Liver (tissue), 8 donors: ENCODE measurements at regions not wholly inside any gene's neighbourhood (a gene's known extent, or its start where the extent isn't known, plus 50 kb on each side); places are given as distances from the start of the nearest gene placed in this dataset.

Source experiments
- DNase-seq: peaks from one replicate; pipeline ENCODE4 v3.0.0-alpha.2; 2017; ENCODE audit warnings: low spot score
- H3K27ac ChIP-seq, 2 donors: one replicate each; pipeline ENCODE4 v1.7.0; 2013; ENCODE audit warnings: inconsistent platforms in 2 of 2, low read length in 2 of 2, control low read depth in 1 of 2, low read depth in 1 of 2, mild to moderate bottlenecking in 1 of 2
- H3K27me3 ChIP-seq, 4 donors: one replicate each; pipeline versions ENCODE4 v1.6.1 to v1.7.0; 2013; ENCODE audit warnings: low read length in 3 of 4, inconsistent platforms in 1 of 4, mild to moderate bottlenecking in 1 of 4, moderate library complexity in 1 of 4; ENCODE audit not compliant: control insufficient read depth in 4 of 4, insufficient read depth in 4 of 4
- H3K36me3 ChIP-seq, 4 donors: one replicate each; pipeline versions ENCODE4 v1.6.1 to v1.7.0; 2013; ENCODE audit warnings: low read length in 3 of 4, mild to moderate bottlenecking in 3 of 4, low read depth in 1 of 4, moderate library complexity in 1 of 4; ENCODE audit not compliant: control insufficient read depth in 4 of 4, insufficient read depth in 3 of 4
- H3K4me1 ChIP-seq, 4 donors: one replicate each; pipeline versions ENCODE4 v1.6.1 to v1.7.0; 2013; ENCODE audit warnings: low read length in 3 of 4, mild to moderate bottlenecking in 3 of 4, moderate library complexity in 1 of 4; ENCODE audit not compliant: control insufficient read depth in 4 of 4, insufficient read depth in 4 of 4
- H3K4me3 ChIP-seq, 3 donors: one replicate each; pipeline versions ENCODE4 v1.6.1 to v1.7.0; 2013; ENCODE audit warnings: low read length in 3 of 3, control low read depth in 1 of 3, low read depth in 1 of 3, mild to moderate bottlenecking in 1 of 3
- H3K9ac ChIP-seq, 2 donors: one replicate each; pipeline ENCODE4 v1.7.0; 2013; ENCODE audit warnings: low read length in 2 of 2, mild to moderate bottlenecking in 2 of 2, moderate library complexity in 2 of 2, control low read depth in 1 of 2, low read depth in 1 of 2
- H3K9me3 ChIP-seq, 4 donors: one replicate each; pipeline versions ENCODE4 v1.6.1 to v1.7.0; 2013; ENCODE audit warnings: low read length in 3 of 4; ENCODE audit not compliant: control insufficient read depth in 4 of 4
- ATF3 ChIP-seq: IDR thresholded peaks from 2 replicates; pipeline ENCODE4 v1.6.1; 2016; ENCODE audit warnings: antibody characterized with exemption
- CTCF ChIP-seq: fragments of 150-350 bp; IDR thresholded peaks from 2 replicates; pipeline ENCODE4 v1.5.1; 2017; ENCODE audit warnings: improper control_type of control experiment, low read depth, low read length; ENCODE audit not compliant: missing input control
- EGR1 ChIP-seq, 2 donors: IDR thresholded peaks; 2 replicates each; pipeline ENCODE4 v1.6.1; 2016 to 2018; ENCODE audit warnings: antibody characterized with exemption in 2 of 2, low read depth in 2 of 2
- FOXA2 ChIP-seq: IDR thresholded peaks from 2 replicates; pipeline ENCODE4 v1.6.1; 2016; ENCODE audit warnings: antibody characterized with exemption
- GABPA ChIP-seq, 2 donors: IDR thresholded peaks in 1 of 2; conservative IDR thresholded peaks in 1 of 2; 2 replicates each; pipeline ENCODE4 v1.6.1; 2016; ENCODE audit warnings: antibody characterized with exemption in 2 of 2, mild to moderate bottlenecking in 1 of 2, moderate library complexity in 1 of 2
- HNF4A ChIP-seq, 2 donors: conservative IDR thresholded peaks; 2 replicates each; pipeline ENCODE4 v1.6.1; 2016; ENCODE audit warnings: antibody characterized with exemption in 2 of 2, mild to moderate bottlenecking in 2 of 2
- HNF4G ChIP-seq: IDR thresholded peaks from 2 replicates; pipeline ENCODE4 v1.6.1; 2016; ENCODE audit warnings: antibody characterized with exemption
- JUND ChIP-seq, 2 donors: IDR thresholded peaks; 2 replicates each; pipeline ENCODE4 v1.6.1; 2016; ENCODE audit warnings: antibody characterized with exemption in 2 of 2
- NR2F2 ChIP-seq: IDR thresholded peaks from 2 replicates; pipeline ENCODE4 v1.6.1; 2016; ENCODE audit warnings: antibody characterized with exemption
- RXRA ChIP-seq, 2 donors: IDR thresholded peaks; 2 replicates each; pipeline ENCODE4 v1.6.1; 2017 to 2018; ENCODE audit warnings: antibody characterized with exemption in 2 of 2, mild to moderate bottlenecking in 1 of 2
- SP1 ChIP-seq: IDR thresholded peaks from 2 replicates; pipeline ENCODE4 v1.6.1; 2018; ENCODE audit warnings: antibody characterized with exemption, mild to moderate bottlenecking
- TAF1 ChIP-seq: conservative IDR thresholded peaks from 2 replicates; pipeline ENCODE4 v1.6.1; 2016; ENCODE audit warnings: antibody characterized with exemption, mild to moderate bottlenecking
- YY1 ChIP-seq: IDR thresholded peaks from 2 replicates; pipeline ENCODE4 v1.6.1; 2016; ENCODE audit warnings: antibody characterized with exemption, mild to moderate bottlenecking
- ZBTB33 ChIP-seq: IDR thresholded peaks from 2 replicates; pipeline ENCODE4 v1.6.1; 2016; ENCODE audit warnings: antibody characterized with exemption
- WGBS: extraction: QIAGEN DNeasy Blood & Tissue Kit; methylation state at CpG from one replicate; pipeline ENCODE4 v1.1.7; 2013; 5-methylcytosine and 5-hydroxymethylcytosine counted together
- TF ChIP-seq, protein P1 (sequence below): IDR thresholded peaks from 2 replicates; pipeline ENCODE4 v1.6.1; 2016; ENCODE audit warnings: antibody characterized with exemption, mild to moderate bottlenecking
- TF ChIP-seq, protein P2 (sequence below): IDR thresholded peaks from 2 replicates; pipeline ENCODE4 v1.6.1; 2016; ENCODE audit warnings: antibody characterized with exemption
- donor health status: healthy.
- donor health status: healthy.
- donor health status: healthy.
- donor health status: healthy.
- donor health status: healthy.

- H3K9me3 ChIP-seq, result no peaks in the 10 kb centered on the region
- no peak overlapping the region for H3K9ac ChIP-seq
- H3K27me3 ChIP-seq, result no peaks in the 10 kb centered on the region
- DNase-seq, result no peak
- H3K36me3 ChIP-seq, result no peaks in the 10 kb centered on the region
- no peak overlapping the region for H3K27ac ChIP-seq
- 74% methylated on average over 4 of the region's 4 CpGs for WGBS
- TF ChIP-seq ZBTB33 (no peak), TAF1 (no peak), EGR1 (IDR thresholded peaks at IDR 0.05; ENCODE audit: low read depth in 2 of 2) (no peak), FOXA2 (no peak), GABPA (IDR thresholded peaks at IDR 0.05 in 1 of 2, conservative IDR thresholded peaks at IDR 0.05 in 1 of 2) (no peak), HNF4A (conservative IDR thresholded peaks at IDR 0.05) (no peak), HNF4G (no peak), NR2F2 (no peak), SP1 (no peak), YY1 (no peak), CTCF (no peak)
- TF ChIP-seq, protein P1, sequence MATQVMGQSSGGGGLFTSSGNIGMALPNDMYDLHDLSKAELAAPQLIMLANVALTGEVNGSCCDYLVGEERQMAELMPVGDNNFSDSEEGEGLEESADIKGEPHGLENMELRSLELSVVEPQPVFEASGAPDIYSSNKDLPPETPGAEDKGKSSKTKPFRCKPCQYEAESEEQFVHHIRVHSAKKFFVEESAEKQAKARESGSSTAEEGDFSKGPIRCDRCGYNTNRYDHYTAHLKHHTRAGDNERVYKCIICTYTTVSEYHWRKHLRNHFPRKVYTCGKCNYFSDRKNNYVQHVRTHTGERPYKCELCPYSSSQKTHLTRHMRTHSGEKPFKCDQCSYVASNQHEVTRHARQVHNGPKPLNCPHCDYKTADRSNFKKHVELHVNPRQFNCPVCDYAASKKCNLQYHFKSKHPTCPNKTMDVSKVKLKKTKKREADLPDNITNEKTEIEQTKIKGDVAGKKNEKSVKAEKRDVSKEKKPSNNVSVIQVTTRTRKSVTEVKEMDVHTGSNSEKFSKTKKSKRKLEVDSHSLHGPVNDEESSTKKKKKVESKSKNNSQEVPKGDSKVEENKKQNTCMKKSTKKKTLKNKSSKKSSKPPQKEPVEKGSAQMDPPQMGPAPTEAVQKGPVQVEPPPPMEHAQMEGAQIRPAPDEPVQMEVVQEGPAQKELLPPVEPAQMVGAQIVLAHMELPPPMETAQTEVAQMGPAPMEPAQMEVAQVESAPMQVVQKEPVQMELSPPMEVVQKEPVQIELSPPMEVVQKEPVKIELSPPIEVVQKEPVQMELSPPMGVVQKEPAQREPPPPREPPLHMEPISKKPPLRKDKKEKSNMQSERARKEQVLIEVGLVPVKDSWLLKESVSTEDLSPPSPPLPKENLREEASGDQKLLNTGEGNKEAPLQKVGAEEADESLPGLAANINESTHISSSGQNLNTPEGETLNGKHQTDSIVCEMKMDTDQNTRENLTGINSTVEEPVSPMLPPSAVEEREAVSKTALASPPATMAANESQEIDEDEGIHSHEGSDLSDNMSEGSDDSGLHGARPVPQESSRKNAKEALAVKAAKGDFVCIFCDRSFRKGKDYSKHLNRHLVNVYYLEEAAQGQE, result no peak
- no peak overlapping the region for H3K4me3 ChIP-seq
- no peaks in the 10 kb centered on the region for H3K4me1 ChIP-seq
These were observed 115.8 kb upstream of the CRHR1 start for GRCh38 chr17:45668316-45668715.

- Histone ChIP-seq H3K9ac (no peak overlapping the region), H3K36me3 (no peaks in the 10 kb centered on the region), H3K4me3 (no peak overlapping the region), H3K4me1 (no peaks in the 10 kb centered on the region), H3K27me3 (no peaks in the 10 kb centered on the region), H3K27ac (no peak overlapping the region), H3K9me3 (peaks cover 0 to 3% (median 0%) of the 10 kb centered on the region in 4 donors)
- DNase-seq, result no peak
- WGBS, result 68% methylated on average over 16 of the region's 16 CpGs
- TF ChIP-seq HNF4A (conservative IDR thresholded peaks at IDR 0.05) (no peak), RXRA (IDR thresholded peaks at IDR 0.05) (no peak), ATF3 (no peak), ZBTB33 (no peak), YY1 (no peak), NR2F2 (no peak), JUND (IDR thresholded peaks at IDR 0.05) (no peak), FOXA2 (no peak), GABPA (IDR thresholded peaks at IDR 0.05 in 1 of 2, conservative IDR thresholded peaks at IDR 0.05 in 1 of 2) (no peak), EGR1 (IDR thresholded peaks at IDR 0.05; ENCODE audit: low read depth in 2 of 2) (no peak)
- TF ChIP-seq, protein P2, sequence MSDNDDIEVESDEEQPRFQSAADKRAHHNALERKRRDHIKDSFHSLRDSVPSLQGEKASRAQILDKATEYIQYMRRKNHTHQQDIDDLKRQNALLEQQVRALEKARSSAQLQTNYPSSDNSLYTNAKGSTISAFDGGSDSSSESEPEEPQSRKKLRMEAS, result no peak
These were observed 111.8 kb upstream of the CRHR1 start for GRCh38 chr17:45672301-45672700.
